H9 (cell line): ENCODE measurements at regions not wholly inside any gene's neighbourhood (a gene's known extent, or its start where the extent isn't known, plus 50 kb on each side); places are given as distances from the start of the nearest gene placed in this dataset.

Source experiments
- DNase-seq: peaks from one replicate; pipeline ENCODE4 v3.0.0-alpha.2; 2017
- H2AFZ ChIP-seq: one replicate; pipeline ENCODE4 v1.6.1; 2013; ENCODE audit warnings: mild to moderate bottlenecking, low read length, control low read depth, moderate library complexity
- H2AK5ac ChIP-seq: 2 replicates; pipeline ENCODE4 v1.6.1; 2013; ENCODE audit warnings: low read length, control low read depth, mixed read lengths; ENCODE audit not compliant: insufficient read length
- H2BK120ac ChIP-seq: one replicate; pipeline ENCODE4 v1.6.1; 2013; ENCODE audit warnings: low read depth, mild to moderate bottlenecking, low read length, control low read depth, inconsistent platforms; ENCODE audit not compliant: poor library complexity, severe bottlenecking
- H2BK12ac ChIP-seq: 2 replicates; pipeline ENCODE4 v1.6.1; 2013; ENCODE audit warnings: low read length, control low read depth, mixed read lengths, low read depth; ENCODE audit not compliant: insufficient read length
- H2BK15ac ChIP-seq: 2 replicates; pipeline ENCODE4 v1.6.1; 2013; ENCODE audit warnings: low read depth, low read length, control low read depth
- H2BK20ac ChIP-seq: one replicate; pipeline ENCODE4 v1.6.1; 2013; ENCODE audit warnings: low read depth, mild to moderate bottlenecking, low read length, control low read depth, inconsistent platforms; ENCODE audit not compliant: poor library complexity, severe bottlenecking
- H2BK5ac ChIP-seq: 2 replicates; pipeline ENCODE4 v1.6.1; 2013; ENCODE audit warnings: low read length, control low read depth, mixed read lengths; ENCODE audit not compliant: insufficient read length
- H3K14ac ChIP-seq: 2 replicates; pipeline ENCODE4 v1.6.1; 2013; ENCODE audit warnings: low read length, control low read depth; ENCODE audit not compliant: insufficient read depth
- H3K18ac ChIP-seq: 2 replicates; pipeline ENCODE4 v1.6.1; 2013; ENCODE audit warnings: low read depth, mild to moderate bottlenecking, mixed read lengths, low read length, control low read depth; ENCODE audit not compliant: insufficient read length
- H3K23ac ChIP-seq: 2 replicates; pipeline ENCODE4 v1.6.1; 2013; ENCODE audit warnings: low read length, control low read depth, mixed read lengths, low read depth; ENCODE audit not compliant: insufficient read length
- H3K23me2 ChIP-seq: 2 replicates; pipeline ENCODE4 v1.6.1; 2013; ENCODE audit warnings: low read depth, mild to moderate bottlenecking, mixed read lengths, low read length, control low read depth; ENCODE audit not compliant: insufficient read length, poor library complexity, severe bottlenecking
- H3K27ac ChIP-seq: 2 replicates; pipeline ENCODE4 v1.5.1; 2013; ENCODE audit warnings: low read length, control low read depth, mixed read lengths, low read depth; ENCODE audit not compliant: insufficient read length
- H3K27me3 ChIP-seq: 2 replicates; pipeline ENCODE4 v1.6.1; 2013; ENCODE audit warnings: low read length, control low read depth, inconsistent platforms; ENCODE audit not compliant: insufficient read depth
- H3K4ac ChIP-seq: 2 replicates; pipeline ENCODE4 v1.6.1; 2013; ENCODE audit warnings: low read depth, mild to moderate bottlenecking, control low read depth, inconsistent platforms, low read length, moderate library complexity
- H3K4me1 ChIP-seq: 2 replicates; pipeline ENCODE4 v1.6.1; 2013; ENCODE audit warnings: low read length, control low read depth, inconsistent platforms; ENCODE audit not compliant: insufficient read depth
- H3K4me2 ChIP-seq: 2 replicates; pipeline ENCODE4 v1.6.1; 2013; ENCODE audit warnings: low read length, control low read depth, mixed read lengths; ENCODE audit not compliant: insufficient read length, insufficient read depth
- H3K56ac ChIP-seq: 2 replicates; pipeline ENCODE4 v1.6.1; 2013; ENCODE audit warnings: low read depth, mild to moderate bottlenecking, mixed read lengths, low read length, control low read depth; ENCODE audit not compliant: insufficient read length
- H3K79me1 ChIP-seq: 2 replicates; pipeline ENCODE4 v1.6.1; 2013; ENCODE audit warnings: low read depth, mild to moderate bottlenecking, moderate library complexity, low read length, control low read depth, inconsistent platforms; ENCODE audit not compliant: insufficient read depth, poor library complexity, severe bottlenecking
- H3K79me2 ChIP-seq: 2 replicates; pipeline ENCODE4 v1.6.1; 2013; ENCODE audit warnings: low read length, control low read depth, inconsistent platforms; ENCODE audit not compliant: insufficient read depth
- H3K9ac ChIP-seq: 2 replicates; pipeline ENCODE4 v1.6.1; 2013; ENCODE audit warnings: low read length, control low read depth, mixed read lengths; ENCODE audit not compliant: insufficient read length; ENCODE audit errors: extremely low read depth
- H3K9me3 ChIP-seq: one replicate; pipeline ENCODE4 v1.6.1; 2013; ENCODE audit warnings: low read depth, low read length, inconsistent platforms; ENCODE audit not compliant: control insufficient read depth
- H3T11ph ChIP-seq: one replicate; pipeline ENCODE4 v1.6.1; 2013; ENCODE audit warnings: mild to moderate bottlenecking, low read length, control low read depth, inconsistent platforms
- H4K20me1 ChIP-seq: one replicate; pipeline ENCODE4 v1.6.1; 2013; ENCODE audit not compliant: control insufficient read depth, insufficient read length, insufficient read depth
- H4K5ac ChIP-seq: 2 replicates; pipeline ENCODE4 v1.6.1; 2013; ENCODE audit warnings: low read depth, mild to moderate bottlenecking, mixed read lengths, low read length, control low read depth; ENCODE audit not compliant: insufficient read length
- H4K8ac ChIP-seq: replicated peaks from 2 replicates; pipeline ENCODE4 v1.6.1; 2013; ENCODE audit warnings: low read length, control low read depth, mixed read lengths, low read depth; ENCODE audit not compliant: insufficient read length
- H4K91ac ChIP-seq: 2 replicates; pipeline ENCODE4 v1.6.1; 2013; ENCODE audit warnings: low read depth, mild to moderate bottlenecking, moderate library complexity, mixed read lengths, low read length, control low read depth; ENCODE audit not compliant: insufficient read length
- H3K27ac Mint-ChIP-seq, 3 experiments: 2 replicates in 2 of 3; 3 replicates in 1 of 3; pipeline ENCODE4 v1.8.0; 2020 to 2021; ENCODE audit warnings: mixed read lengths in 3 of 3, mild to moderate bottlenecking in 1 of 3, moderate library complexity in 1 of 3
- H3K27me3 Mint-ChIP-seq: 2 replicates; pipeline ENCODE4 v1.8.0; 2021; ENCODE audit warnings: low read depth, mild to moderate bottlenecking, moderate library complexity, mixed read lengths
- H3K36me3 Mint-ChIP-seq, 3 experiments: 2 replicates in 2 of 3; 3 replicates in 1 of 3; pipeline ENCODE4 v1.8.0; 2020 to 2021; ENCODE audit warnings: low read depth in 3 of 3, mixed read lengths in 3 of 3; ENCODE audit not compliant: insufficient read depth in 1 of 3
- H3K4me1 Mint-ChIP-seq, 2 experiments: 2 replicates each; pipeline ENCODE4 v1.8.0; 2020; ENCODE audit warnings: mixed read lengths in 2 of 2
- H3K4me3 Mint-ChIP-seq, 2 experiments: 2 replicates in 1 of 2; 3 replicates in 1 of 2; pipeline ENCODE4 v1.8.0; 2020 to 2021; ENCODE audit warnings: mild to moderate bottlenecking in 2 of 2, mixed read lengths in 2 of 2, moderate library complexity in 1 of 2
- H3K9me3 Mint-ChIP-seq, 2 experiments: 2 replicates in 1 of 2; 3 replicates in 1 of 2; pipeline ENCODE4 v1.8.0; 2020; ENCODE audit warnings: mild to moderate bottlenecking in 2 of 2, mixed read lengths in 2 of 2, moderate library complexity in 1 of 2
- whole genome bisulfite sequencing: extraction: QIAGEN DNeasy Blood & Tissue Kit; methylation state at CpG from one replicate; pipeline ENCODE4 v1.1.7; 2013; ENCODE audit warnings: missing lambda C conversion rate, low lambda C conversion rate, mixed read lengths; ENCODE audit not compliant: insufficient read length; ENCODE audit errors: extremely low coverage; 5-methylcytosine and 5-hydroxymethylcytosine counted together
- TF ChIP-seq, protein P1 (sequence below): fragments of 200-600 bp; sonication (generic); conservative IDR thresholded peaks from 3 replicates; pipeline ENCODE4 v1.8.0; 2021; ENCODE audit warnings: antibody characterized with exemption, mild to moderate bottlenecking

DNA sequence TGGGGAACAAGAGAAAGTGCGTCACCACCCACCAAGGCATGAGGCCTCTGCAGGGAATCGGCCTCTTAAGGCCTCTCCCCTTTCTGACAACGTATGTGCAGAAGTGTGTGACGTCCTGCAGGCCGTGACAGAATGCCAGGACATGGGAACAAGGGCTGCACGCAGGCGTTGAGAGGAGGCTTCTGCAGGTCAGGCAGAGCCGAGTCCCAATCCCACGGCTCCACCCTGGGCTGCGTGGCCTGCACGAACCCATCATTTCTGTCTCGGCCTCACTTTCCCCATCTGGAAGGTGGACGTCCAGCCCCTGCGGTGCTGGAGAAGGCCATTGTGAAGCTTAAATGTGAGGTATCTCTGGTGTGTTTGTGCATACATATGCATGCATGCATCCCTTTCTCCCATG is 61.8 kb downstream of the SHANK2 start:
- no peaks in the 10 kb centered on the region; the same call in 1 of the 2 replicates for H3K27me3 Mint-ChIP-seq
- Histone ChIP-seq H2BK5ac (no peak overlapping the region), H3K4me1 (peaks cover 2% of the 10 kb centered on the region; the same call in 1 of the 2 replicates), H3K14ac (no peak overlapping the region), H4K20me1 (no peaks in the 10 kb centered on the region), H3T11ph (no peak overlapping the region), H3K27ac (no peak overlapping the region), H3K23ac (no peak overlapping the region), H3K23me2 (no peaks in the 10 kb centered on the region), H2BK120ac (no peak overlapping the region), H2AK5ac (no peak overlapping the region), H3K9ac (no peak overlapping the region), H2AFZ (no peak overlapping the region), H2BK20ac (no peak overlapping the region), H2BK12ac (no peak overlapping the region), H3K4me2 (no peak overlapping the region), H4K8ac (no peak overlapping the region), H3K56ac (no peak overlapping the region), H3K79me2 (no peaks in the 10 kb centered on the region), H4K5ac (no peak overlapping the region), H4K91ac (no peak overlapping the region), H3K9me3 (no peaks in the 10 kb centered on the region), H2BK15ac (no peak overlapping the region), H3K4ac (no peak overlapping the region), H3K18ac (no peak overlapping the region), H3K79me1 (no peaks in the 10 kb centered on the region), H3K27me3 (no peaks in the 10 kb centered on the region)
- no CpG with 5 or more reads among the region's 14 CpGs for whole genome bisulfite sequencing
- H3K4me1 Mint-ChIP-seq, result peaks cover 6 to 10% of the 10 kb centered on the region in 2 experiments; a peak in 3 of 4 replicates
- no peak overlapping the region for H3K27ac Mint-ChIP-seq
- H3K9me3 Mint-ChIP-seq, result no peaks in the 10 kb centered on the region; a peak in 1 of 5 replicates
- H3K36me3 Mint-ChIP-seq, result peaks cover 19 to 26% (median 22%) of the 10 kb centered on the region in 3 experiments; a peak in 6 of 7 replicates
- H3K4me3 Mint-ChIP-seq, result no peak overlapping the region
- TF ChIP-seq, protein P1, sequence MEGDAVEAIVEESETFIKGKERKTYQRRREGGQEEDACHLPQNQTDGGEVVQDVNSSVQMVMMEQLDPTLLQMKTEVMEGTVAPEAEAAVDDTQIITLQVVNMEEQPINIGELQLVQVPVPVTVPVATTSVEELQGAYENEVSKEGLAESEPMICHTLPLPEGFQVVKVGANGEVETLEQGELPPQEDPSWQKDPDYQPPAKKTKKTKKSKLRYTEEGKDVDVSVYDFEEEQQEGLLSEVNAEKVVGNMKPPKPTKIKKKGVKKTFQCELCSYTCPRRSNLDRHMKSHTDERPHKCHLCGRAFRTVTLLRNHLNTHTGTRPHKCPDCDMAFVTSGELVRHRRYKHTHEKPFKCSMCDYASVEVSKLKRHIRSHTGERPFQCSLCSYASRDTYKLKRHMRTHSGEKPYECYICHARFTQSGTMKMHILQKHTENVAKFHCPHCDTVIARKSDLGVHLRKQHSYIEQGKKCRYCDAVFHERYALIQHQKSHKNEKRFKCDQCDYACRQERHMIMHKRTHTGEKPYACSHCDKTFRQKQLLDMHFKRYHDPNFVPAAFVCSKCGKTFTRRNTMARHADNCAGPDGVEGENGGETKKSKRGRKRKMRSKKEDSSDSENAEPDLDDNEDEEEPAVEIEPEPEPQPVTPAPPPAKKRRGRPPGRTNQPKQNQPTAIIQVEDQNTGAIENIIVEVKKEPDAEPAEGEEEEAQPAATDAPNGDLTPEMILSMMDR, result no peak
- no peak for DNase-seq
